HEK293 (cell line): ENCODE measurements at regions not wholly inside any gene's neighbourhood (a gene's known extent, or its start where the extent isn't known, plus 50 kb on each side); places are given as distances from the start of the nearest gene placed in this dataset.

Experiments used
- CTCF ChIA-PET: fragments of 350-600 bp; formaldehyde crosslinking; extraction: SDS; loops from one replicate; lab custom pipeline; 2021; ENCODE audit warnings: antibody characterized with exemption; lab: Yijun Ruan, JAX
- POLR2A ChIA-PET: fragments of 300-600 bp; formaldehyde crosslinking; extraction: SDS; loops from one replicate; lab custom pipeline; 2020; ENCODE audit warnings: antibody characterized with exemption, inconsistent platforms; lab: Yijun Ruan, JAX
- H3K27ac ChIP-seq: fragments of 200-500 bp; sonication (Bioruptor generic); 2 replicates; pipeline ENCODE4 v1.5.1; 2014; ENCODE audit warnings: low read depth, low read length, control low read depth, inconsistent platforms; ENCODE audit errors: extremely low read depth
- H3K36me3 ChIP-seq, 2 experiments: fragments of 200-500 bp in 1 of 2; sonication (Bioruptor generic) in 1 of 2; 1 replicate in 1 of 2; 2 replicates in 1 of 2; pipeline ENCODE4 v1.5.1; 2014 to 2017; ENCODE audit warnings: inconsistent platforms in 2 of 2, low read length in 2 of 2; ENCODE audit not compliant: control insufficient read depth in 2 of 2, insufficient read depth in 1 of 2
- H3K4me1 ChIP-seq: fragments of 200-500 bp; sonication (Bioruptor generic); 2 replicates; pipeline ENCODE4 v1.5.1; 2014; ENCODE audit warnings: mild to moderate bottlenecking, low read length, inconsistent platforms; ENCODE audit not compliant: control insufficient read depth, insufficient read depth
- H3K4me3 ChIP-seq: 2 replicates; pipeline ENCODE4 v1.5.1; 2011; ENCODE audit warnings: low read depth, mild to moderate bottlenecking, control low read depth, low read length, moderate library complexity
- H3K9me3 ChIP-seq: fragments of 200-500 bp; sonication (Bioruptor generic); 2 replicates; pipeline ENCODE4 v1.5.1; 2014; ENCODE audit warnings: low read depth, low read length, inconsistent platforms; ENCODE audit not compliant: control insufficient read depth, insufficient read depth
- ATF2 ChIP-seq: fragments of 450-650 bp; formaldehyde crosslinking; IDR thresholded peaks from 2 replicates; pipeline ENCODE4 v1.5.1; 2016; ENCODE audit warnings: missing biosample characterization, missing genetic modification characterization, low read depth
- GLI2 ChIP-seq: fragments of 450-650 bp; formaldehyde crosslinking; IDR thresholded peaks from 2 replicates; pipeline ENCODE4; 2017; ENCODE audit warnings: missing biosample characterization, missing genetic modification characterization, low read depth, borderline replicate concordance
- IKZF3 ChIP-seq: fragments of 450-650 bp; IDR thresholded peaks from 2 replicates; pipeline ENCODE4 v1.5.0; 2018; ENCODE audit warnings: missing biosample characterization, mild to moderate bottlenecking, missing genetic modification characterization, moderate library complexity
- PATZ1 ChIP-seq: fragments of 450-650 bp; formaldehyde crosslinking; IDR thresholded peaks from 2 replicates; pipeline ENCODE4 v1.5.1; 2016; ENCODE audit warnings: missing biosample characterization, missing genetic modification characterization
- PRDM1 ChIP-seq: fragments of 450-650 bp; formaldehyde crosslinking; IDR thresholded peaks from 2 replicates; pipeline ENCODE4; 2016; ENCODE audit warnings: missing biosample characterization, missing genetic modification characterization
- TRIM28 ChIP-seq: IDR thresholded peaks from 2 replicates; pipeline ENCODE4 v1.6.1; 2011; ENCODE audit warnings: low read length, control low read depth, borderline replicate concordance
- YY1 ChIP-seq: fragments of 450-650 bp; formaldehyde crosslinking; IDR thresholded peaks from 2 replicates; pipeline ENCODE4 v1.5.1; 2018; ENCODE audit warnings: missing biosample characterization, missing genetic modification characterization
- ZNF155 ChIP-seq: fragments of 450-650 bp; formaldehyde crosslinking; IDR thresholded peaks from 2 replicates; pipeline ENCODE4 v1.5.1; 2016; ENCODE audit warnings: missing biosample characterization, missing genetic modification characterization
- ZNF18 ChIP-seq: fragments of 450-650 bp; formaldehyde crosslinking; IDR thresholded peaks from 2 replicates; pipeline ENCODE4 v1.5.1; 2016; ENCODE audit warnings: missing biosample characterization, missing genetic modification characterization
- ZNF280D ChIP-seq: fragments of 450-650 bp; formaldehyde crosslinking; IDR thresholded peaks from 2 replicates; pipeline ENCODE4 v1.5.1; 2016; ENCODE audit warnings: missing biosample characterization, missing genetic modification characterization
- ZNF324 ChIP-seq: fragments of 450-650 bp; formaldehyde crosslinking; IDR thresholded peaks from 2 replicates; pipeline ENCODE4 v1.5.1; 2016; ENCODE audit warnings: missing biosample characterization, missing genetic modification characterization
- ZNF488 ChIP-seq: fragments of 450-650 bp; formaldehyde crosslinking; IDR thresholded peaks from 2 replicates; pipeline ENCODE4 v1.5.1; 2016; ENCODE audit warnings: missing biosample characterization, missing genetic modification characterization
- ZNF704 ChIP-seq: fragments of 450-650 bp; formaldehyde crosslinking; IDR thresholded peaks from 2 replicates; pipeline ENCODE4 v1.5.1; 2016; ENCODE audit warnings: missing biosample characterization, missing genetic modification characterization
- ZSCAN16 ChIP-seq: fragments of 450-650 bp; formaldehyde crosslinking; IDR thresholded peaks from 2 replicates; pipeline ENCODE4 v1.5.1; 2016; ENCODE audit warnings: missing biosample characterization, missing genetic modification characterization

- Histone ChIP-seq H3K4me1 (no peaks in the 10 kb centered on the region), H3K36me3 (no peaks in the 10 kb centered on the region), H3K27ac (no peak overlapping the region), H3K4me3 (no peak overlapping the region), H3K9me3 (no peaks in the 10 kb centered on the region)
- CTCF ChIA-PET, result no interaction called here
- POLR2A ChIA-PET, result no interaction called here
- TF ChIP-seq IKZF3 (tag by site-specific recombination) (no peak), TRIM28 (no peak), ATF2 (tag by site-specific recombination) (no peak), ZNF18 (tag by site-specific recombination) (no peak), ZNF704 (tag by site-specific recombination) (no peak), ZSCAN16 (tag by site-specific recombination) (no peak), ZNF324 (tag by site-specific recombination) (no peak), ZNF155 (tag by site-specific recombination) (no peak)
These were observed 983.2 kb downstream of the CDH11 start for GRCh38 chr16:64138621-64139020.

- H3K9me3 ChIP-seq, result no peaks in the 10 kb centered on the region
- CTCF ChIA-PET, result no interaction called here
- H3K27ac ChIP-seq, result no peak overlapping the region
- H3K4me3 ChIP-seq, result no peak overlapping the region
- no peaks in the 10 kb centered on the region for H3K4me1 ChIP-seq
- no peak for TF ChIP-seq PRDM1 (tag by site-specific recombination)
- TF ChIP-seq ZNF488 (tag by site-specific recombination), result no peak
- no peak for TF ChIP-seq PATZ1 (tag by site-specific recombination)
- no peak for TF ChIP-seq GLI2
- no peaks in the 10 kb centered on the region for H3K36me3 ChIP-seq
- POLR2A ChIA-PET, result no interaction called here
These were observed 983.9 kb downstream of the CDH11 start for GRCh38 chr16:64138006-64138405.

GRCh38 chr16:64136743-64137142 is 985.1 kb downstream of the CDH11 start:
- ChIA-PET POLR2A (no interaction called here), CTCF (no interaction called here)
- TF ChIP-seq ZNF280D (tag by site-specific recombination) (no peak), YY1 (no peak)
- Histone ChIP-seq H3K27ac (no peak overlapping the region), H3K4me3 (no peak overlapping the region), H3K36me3 (no peaks in the 10 kb centered on the region), H3K4me1 (no peaks in the 10 kb centered on the region), H3K9me3 (no peaks in the 10 kb centered on the region)
